ENCODE measurements at regions not wholly inside any gene's neighbourhood (a gene's known extent, or its start where the extent isn't known, plus 50 kb on each side); places are given as distances from the start of the nearest gene placed in this dataset.

GRCh38 chr10:109430043-109430760 lies 493.1 kb downstream of the XPNPEP1 start:
- H3K27me3 ChIP-seq (ENCODE audit: control insufficient read depth, insufficient read depth, low read length) = no peaks in the 10 kb centered on the region
- no peaks in the 10 kb centered on the region for H3K36me3 ChIP-seq (ENCODE audit: control insufficient read depth, insufficient read depth, low read length)
- H3K4me3 ChIP-seq (ENCODE audit: low read depth, low read length) = no peak overlapping the region
- H3K4me1 ChIP-seq (ENCODE audit: control insufficient read depth, insufficient read depth, low read length) = peaks cover 5% of the 10 kb centered on the region
- no peak overlapping the region for H3K9ac ChIP-seq (ENCODE audit: low read depth, low read length)
- no peaks in the 10 kb centered on the region for H3K9me3 ChIP-seq (ENCODE audit: control insufficient read depth, insufficient read depth, low read length)

- no peak overlapping the region for H3K9ac ChIP-seq (ENCODE audit: low read depth, low read length)
- peaks cover 5% of the 10 kb centered on the region for H3K4me1 ChIP-seq (ENCODE audit: control insufficient read depth, insufficient read depth, low read length)
- no peaks in the 10 kb centered on the region for H3K27me3 ChIP-seq (ENCODE audit: control insufficient read depth, insufficient read depth, low read length)
- H3K36me3 ChIP-seq (ENCODE audit: control insufficient read depth, insufficient read depth, low read length) = no peaks in the 10 kb centered on the region
- no peaks in the 10 kb centered on the region for H3K9me3 ChIP-seq (ENCODE audit: control insufficient read depth, insufficient read depth, low read length)
- H3K4me3 ChIP-seq (ENCODE audit: low read depth, low read length) = no peak overlapping the region
Observed at GRCh38 chr10:109428775-109429491, 494.4 kb downstream of the XPNPEP1 start.

GRCh38 chr10:109427411-109427810 lies 495.9 kb downstream of the XPNPEP1 start:
- no peaks in the 10 kb centered on the region for H3K36me3 ChIP-seq (ENCODE audit: control insufficient read depth, insufficient read depth, low read length)
- no peaks in the 10 kb centered on the region for H3K9me3 ChIP-seq (ENCODE audit: control insufficient read depth, insufficient read depth, low read length)
- H3K27me3 ChIP-seq (ENCODE audit: control insufficient read depth, insufficient read depth, low read length) = no peaks in the 10 kb centered on the region
- no peak overlapping the region for H3K9ac ChIP-seq (ENCODE audit: low read depth, low read length)
- H3K4me3 ChIP-seq (ENCODE audit: low read depth, low read length) = no peak overlapping the region
- peaks cover 5% of the 10 kb centered on the region for H3K4me1 ChIP-seq (ENCODE audit: control insufficient read depth, insufficient read depth, low read length)

GRCh38 chr10:109426987-109427386 lies 496.3 kb downstream of the XPNPEP1 start:
- Histone ChIP-seq H3K4me3 (ENCODE audit: low read depth, low read length) (no peak overlapping the region), H3K9me3 (ENCODE audit: control insufficient read depth, insufficient read depth, low read length) (no peaks in the 10 kb centered on the region), H3K27me3 (ENCODE audit: control insufficient read depth, insufficient read depth, low read length) (no peaks in the 10 kb centered on the region), H3K36me3 (ENCODE audit: control insufficient read depth, insufficient read depth, low read length) (no peaks in the 10 kb centered on the region), H3K9ac (ENCODE audit: low read depth, low read length) (no peak overlapping the region), H3K4me1 (ENCODE audit: control insufficient read depth, insufficient read depth, low read length) (peaks cover 5% of the 10 kb centered on the region)

- Histone ChIP-seq H3K27me3 (ENCODE audit: control insufficient read depth, insufficient read depth, low read length) (no peaks in the 10 kb centered on the region), H3K9ac (ENCODE audit: low read depth, low read length) (no peak overlapping the region), H3K36me3 (ENCODE audit: control insufficient read depth, insufficient read depth, low read length) (no peaks in the 10 kb centered on the region), H3K4me1 (ENCODE audit: control insufficient read depth, insufficient read depth, low read length) (peaks cover 3% of the 10 kb centered on the region), H3K9me3 (ENCODE audit: control insufficient read depth, insufficient read depth, low read length) (no peaks in the 10 kb centered on the region), H3K4me3 (ENCODE audit: low read depth, low read length) (no peak overlapping the region)
Observed at GRCh38 chr10:109418795-109419194, 504.5 kb downstream of the XPNPEP1 start.

GRCh38 chr10:109417803-109418202 lies 505.5 kb downstream of the XPNPEP1 start:
- H3K4me3 ChIP-seq (ENCODE audit: low read depth, low read length) = no peak overlapping the region

GRCh38 chr10:109412353-109412752 lies 511.0 kb downstream of the XPNPEP1 start:
- no peaks in the 10 kb centered on the region for H3K4me1 ChIP-seq (ENCODE audit: control insufficient read depth, insufficient read depth, low read length)
- H3K9ac ChIP-seq (ENCODE audit: low read depth, low read length) = no peak overlapping the region
- H3K27me3 ChIP-seq (ENCODE audit: control insufficient read depth, insufficient read depth, low read length) = no peaks in the 10 kb centered on the region
- H3K4me3 ChIP-seq (ENCODE audit: low read depth, low read length) = no peak overlapping the region
- no peaks in the 10 kb centered on the region for H3K9me3 ChIP-seq (ENCODE audit: control insufficient read depth, insufficient read depth, low read length)
- no peaks in the 10 kb centered on the region for H3K36me3 ChIP-seq (ENCODE audit: control insufficient read depth, insufficient read depth, low read length)

More at GRCh38 chr10:109417803-109418202, 505.5 kb downstream of the XPNPEP1 start:
- H3K9ac ChIP-seq (ENCODE audit: low read depth, low read length) = no peak overlapping the region
- no peaks in the 10 kb centered on the region for H3K9me3 ChIP-seq (ENCODE audit: control insufficient read depth, insufficient read depth, low read length)
- H3K27me3 ChIP-seq (ENCODE audit: control insufficient read depth, insufficient read depth, low read length) = no peaks in the 10 kb centered on the region
- H3K4me1 ChIP-seq (ENCODE audit: control insufficient read depth, insufficient read depth, low read length) = peaks cover 3% of the 10 kb centered on the region
- H3K36me3 ChIP-seq (ENCODE audit: control insufficient read depth, insufficient read depth, low read length) = no peaks in the 10 kb centered on the region

GRCh38 chr10:109411917-109412316 lies 511.4 kb downstream of the XPNPEP1 start:
- H3K36me3 ChIP-seq (ENCODE audit: control insufficient read depth, insufficient read depth, low read length) = no peaks in the 10 kb centered on the region
- H3K9me3 ChIP-seq (ENCODE audit: control insufficient read depth, insufficient read depth, low read length) = no peaks in the 10 kb centered on the region
- H3K27me3 ChIP-seq (ENCODE audit: control insufficient read depth, insufficient read depth, low read length) = no peaks in the 10 kb centered on the region
- no peak overlapping the region for H3K4me3 ChIP-seq (ENCODE audit: low read depth, low read length)
- no peak overlapping the region for H3K9ac ChIP-seq (ENCODE audit: low read depth, low read length)
- H3K4me1 ChIP-seq (ENCODE audit: control insufficient read depth, insufficient read depth, low read length) = no peaks in the 10 kb centered on the region

GRCh38 chr10:109405338-109405737 lies 518.0 kb downstream of the XPNPEP1 start:
- H3K9me3 ChIP-seq (ENCODE audit: control insufficient read depth, insufficient read depth, low read length) = no peaks in the 10 kb centered on the region
- H3K9ac ChIP-seq (ENCODE audit: low read depth, low read length) = no peak overlapping the region
- H3K4me3 ChIP-seq (ENCODE audit: low read depth, low read length) = no peak overlapping the region
- H3K36me3 ChIP-seq (ENCODE audit: control insufficient read depth, insufficient read depth, low read length) = no peaks in the 10 kb centered on the region
- no peaks in the 10 kb centered on the region for H3K27me3 ChIP-seq (ENCODE audit: control insufficient read depth, insufficient read depth, low read length)
- H3K4me1 ChIP-seq (ENCODE audit: control insufficient read depth, insufficient read depth, low read length) = no peaks in the 10 kb centered on the region

- H3K9me3 ChIP-seq (ENCODE audit: control insufficient read depth, insufficient read depth, low read length) = no peaks in the 10 kb centered on the region
- H3K4me1 ChIP-seq (ENCODE audit: control insufficient read depth, insufficient read depth, low read length) = no peaks in the 10 kb centered on the region
- no peaks in the 10 kb centered on the region for H3K27me3 ChIP-seq (ENCODE audit: control insufficient read depth, insufficient read depth, low read length)
- H3K4me3 ChIP-seq (ENCODE audit: low read depth, low read length) = no peak overlapping the region
- no peaks in the 10 kb centered on the region for H3K36me3 ChIP-seq (ENCODE audit: control insufficient read depth, insufficient read depth, low read length)
- no peak overlapping the region for H3K9ac ChIP-seq (ENCODE audit: low read depth, low read length)
Observed at GRCh38 chr10:109403551-109403950, 519.8 kb downstream of the XPNPEP1 start.

GRCh38 chr10:109393425-109393824 lies 529.9 kb downstream of the XPNPEP1 start:
- Histone ChIP-seq H3K9ac (ENCODE audit: low read depth, low read length) (no peak overlapping the region), H3K27me3 (ENCODE audit: control insufficient read depth, insufficient read depth, low read length) (peaks cover 3% of the 10 kb centered on the region), H3K4me3 (ENCODE audit: low read depth, low read length) (peak overlapping the region; percentile 22), H3K4me1 (ENCODE audit: control insufficient read depth, insufficient read depth, low read length) (peaks cover 5% of the 10 kb centered on the region), H3K9me3 (ENCODE audit: control insufficient read depth, insufficient read depth, low read length) (no peaks in the 10 kb centered on the region), H3K36me3 (ENCODE audit: control insufficient read depth, insufficient read depth, low read length) (no peaks in the 10 kb centered on the region)

GRCh38 chr10:109386921-109387320 lies 536.4 kb downstream of the XPNPEP1 start:
- no peak overlapping the region for H3K4me3 ChIP-seq (ENCODE audit: low read depth, low read length)
- no peaks in the 10 kb centered on the region for H3K36me3 ChIP-seq (ENCODE audit: control insufficient read depth, insufficient read depth, low read length)

More at GRCh38 chr10:109386921-109387320, 536.4 kb downstream of the XPNPEP1 start:
- H3K9ac ChIP-seq (ENCODE audit: low read depth, low read length) = no peak overlapping the region
- H3K27me3 ChIP-seq (ENCODE audit: control insufficient read depth, insufficient read depth, low read length) = no peaks in the 10 kb centered on the region
- H3K9me3 ChIP-seq (ENCODE audit: control insufficient read depth, insufficient read depth, low read length) = no peaks in the 10 kb centered on the region
- H3K4me1 ChIP-seq (ENCODE audit: control insufficient read depth, insufficient read depth, low read length) = no peaks in the 10 kb centered on the region

Data from iPS-15b (cell line).